Epithelial cell of esophagus (primary cell): ENCODE measurements at regions not wholly inside any gene's neighbourhood (a gene's known extent, or its start where the extent isn't known, plus 50 kb on each side); places are given as distances from the start of the nearest gene placed in this dataset.

Experiments
- DNase-seq: peaks from one replicate; pipeline ENCODE4 v3.0.0; 2010; ENCODE audit warnings: low read depth
- H3K4me3 ChIP-seq: 2 replicates; pipeline ENCODE4 v1.5.1; 2011; ENCODE audit warnings: mild to moderate bottlenecking, low read length, control low read depth
- CTCF ChIP-seq: IDR thresholded peaks from 2 replicates; pipeline ENCODE4 v1.5.1; 2011; ENCODE audit warnings: low read depth, mild to moderate bottlenecking, low read length, control low read depth, inconsistent platforms; ENCODE audit not compliant: insufficient read depth; ENCODE audit errors: missing control alignments

DNA sequence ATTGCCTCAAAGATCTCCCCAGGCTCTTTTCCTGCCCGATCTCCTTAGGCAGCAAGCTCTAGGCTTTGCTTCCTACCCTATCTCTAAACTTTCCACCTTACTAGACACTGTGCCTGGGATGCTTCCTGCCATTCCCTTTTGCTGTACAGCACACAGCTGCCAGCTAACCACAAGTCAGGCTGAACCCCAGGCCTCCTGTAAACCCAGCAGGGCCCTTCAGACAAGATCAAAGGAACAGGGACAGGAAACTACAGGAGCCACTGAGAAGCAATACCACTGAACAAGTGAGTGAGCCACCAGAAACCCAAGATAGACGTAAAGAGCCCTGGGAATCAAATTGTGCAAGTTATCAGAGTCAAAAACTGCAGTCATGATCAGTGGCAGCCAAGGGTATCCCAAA is 180.7 kb downstream of the SUCLG1 start:
- H3K4me3 ChIP-seq: no peak overlapping the region
- no peak for TF ChIP-seq CTCF
- no peak for DNase-seq

- no peak for TF ChIP-seq CTCF
- no peak overlapping the region for H3K4me3 ChIP-seq
- DNase-seq: peak; percentile 19
Measured at GRCh38 chr2:84276590-84277255, 182.4 kb downstream of the SUCLG1 start.

DNA sequence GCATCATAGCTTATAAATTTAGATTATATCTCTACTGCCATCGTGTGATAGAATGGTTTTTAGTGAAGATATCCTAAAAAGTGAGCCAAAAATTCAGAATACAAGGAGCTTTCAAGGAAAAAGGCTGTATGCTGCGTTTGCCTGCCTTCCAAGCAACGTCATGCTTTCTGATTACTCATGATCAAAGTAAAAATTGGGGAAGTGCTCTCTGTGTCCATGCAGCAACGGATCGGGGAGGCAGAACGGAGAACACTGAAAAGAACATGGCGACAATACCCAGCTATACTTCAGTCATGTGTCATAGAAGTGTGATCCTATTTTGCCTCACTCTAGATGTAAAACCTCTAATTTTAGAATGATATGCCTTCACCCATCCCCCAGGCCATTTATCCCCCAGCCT is 185.7 kb downstream of the SUCLG1 start:
- DNase-seq: no peak
- H3K4me3 ChIP-seq: no peak overlapping the region
- TF ChIP-seq CTCF: no peak

GRCh38 chr2:84271977-84272376 is 187.1 kb downstream of the SUCLG1 start:
- no peak for DNase-seq
- no peak for TF ChIP-seq CTCF
- no peak overlapping the region for H3K4me3 ChIP-seq

- peak; percentile 39 for TF ChIP-seq CTCF
- DNase-seq: peak; percentile 22
- H3K4me3 ChIP-seq: no peak overlapping the region
Measured at GRCh38 chr2:84257831-84258230, 201.2 kb downstream of the SUCLG1 start.

DNA sequence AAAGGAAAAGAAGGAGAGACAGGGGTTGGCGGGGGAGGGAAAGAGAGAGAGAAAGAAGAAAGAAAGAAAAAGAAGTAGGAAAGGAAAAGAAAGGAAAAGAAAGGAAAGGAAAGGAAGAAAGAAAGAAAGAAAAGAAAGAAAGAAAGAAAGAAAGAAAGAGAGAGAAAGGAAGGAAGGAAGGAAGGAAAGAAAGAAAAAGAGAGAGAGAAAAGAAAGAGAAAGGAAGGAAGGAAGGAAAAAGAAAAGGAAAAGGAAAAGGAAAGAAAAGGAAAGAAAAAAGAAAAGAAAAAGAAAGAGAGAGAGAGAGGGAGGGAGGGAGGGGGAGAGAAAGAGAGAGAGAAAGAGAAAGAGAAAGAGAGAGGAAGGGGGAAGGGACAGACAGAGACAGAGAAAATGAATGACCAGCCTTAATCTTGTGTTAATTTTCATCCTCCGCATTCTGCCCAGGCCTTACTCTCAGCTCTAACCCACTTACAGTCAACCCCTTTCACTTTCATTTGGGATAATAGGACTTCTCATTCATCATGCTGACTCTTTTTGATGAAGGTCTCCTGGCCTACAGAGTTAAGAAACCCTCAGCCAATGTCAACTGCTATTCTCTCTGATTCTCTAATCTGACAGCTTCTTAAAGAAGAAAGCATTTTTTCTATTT is 207.3 kb downstream of the SUCLG1 start:
- TF ChIP-seq CTCF: no peak
- DNase-seq: no peak
- no peak overlapping the region for H3K4me3 ChIP-seq

GRCh38 chr2:84249140-84249539 is 209.9 kb downstream of the SUCLG1 start:
- no peak for DNase-seq
- H3K4me3 ChIP-seq: no peak overlapping the region
- TF ChIP-seq CTCF: no peak
